IMR-90 (cell line): ENCODE measurements at regions not wholly inside any gene's neighbourhood (a gene's known extent, or its start where the extent isn't known, plus 50 kb on each side); places are given as distances from the start of the nearest gene placed in this dataset.

ENCODE experiments used
- ATAC-seq: fragments of 200-7000 bp; cut with Tn5 transposase; 2 replicates; pipeline ENCODE4 v1.9.1; 2020; ENCODE audit warnings: low read depth, mild to moderate bottlenecking, moderate library complexity
- BruUV-seq: library from RNA; stranded (reverse); fragments of 400-500 nt; replicated peaks from 2 replicates; lab custom pipeline; 2021; lab: Mats Ljungman, UMichigan
- CTCF ChIA-PET: fragments of 300-600 bp; formaldehyde crosslinking; extraction: SDS; loops from one replicate; lab custom pipeline; 2021; ENCODE audit warnings: antibody characterized with exemption; lab: Yijun Ruan, JAX
- POLR2A ChIA-PET: fragments of 300-600 bp; sonication (Branson Sonifier 250); formaldehyde crosslinking; loops from one replicate; lab custom pipeline; 2022; ENCODE audit warnings: antibody characterized with exemption; ENCODE audit not compliant: unreplicated experiment; lab: Charles Lee
- DNase-seq: peaks from one replicate; pipeline ENCODE4 v3.0.0; 2013
- H2AFZ ChIP-seq: replicated peaks from 2 replicates; pipeline ENCODE3; 2013; ENCODE audit warnings: low read length, mild to moderate bottlenecking; ENCODE audit not compliant: poor library complexity
- H2AK5ac ChIP-seq: 2 replicates; pipeline ENCODE4 v1.6.1; 2013; ENCODE audit warnings: low read depth, low read length, inconsistent platforms
- H2AK9ac ChIP-seq: replicated peaks from 2 replicates; pipeline ENCODE3; 2013; ENCODE audit warnings: mild to moderate bottlenecking, low read depth, low read length, moderate library complexity; ENCODE audit not compliant: poor library complexity
- H2BK120ac ChIP-seq: 2 replicates; pipeline ENCODE4 v1.6.1; 2013; ENCODE audit warnings: low read depth, low read length, inconsistent platforms
- H2BK15ac ChIP-seq: 3 replicates; pipeline ENCODE4 v1.6.1; 2013; ENCODE audit warnings: low read depth, low read length, inconsistent platforms
- H2BK20ac ChIP-seq: 2 replicates; pipeline ENCODE4 v1.6.1; 2013; ENCODE audit warnings: low read depth, mild to moderate bottlenecking, inconsistent platforms, low read length, moderate library complexity
- H2BK5ac ChIP-seq: 2 replicates; pipeline ENCODE4 v1.6.1; 2013; ENCODE audit warnings: mild to moderate bottlenecking, low read depth, low read length, inconsistent platforms; ENCODE audit not compliant: poor library complexity, severe bottlenecking
- H3K14ac ChIP-seq: replicated peaks from 2 replicates; pipeline ENCODE4 v1.6.1; 2013; ENCODE audit warnings: low read depth, low read length, inconsistent platforms
- H3K18ac ChIP-seq: 2 replicates; pipeline ENCODE4 v1.6.1; 2013; ENCODE audit warnings: low read depth, low read length, control low read depth
- H3K23ac ChIP-seq: 2 replicates; pipeline ENCODE4 v1.6.1; 2013; ENCODE audit warnings: low read depth, low read length, inconsistent platforms
- H3K27ac ChIP-seq: 2 replicates; pipeline ENCODE4 v1.5.1; 2013; ENCODE audit warnings: mild to moderate bottlenecking, control low read depth, low read length; ENCODE audit not compliant: insufficient read depth
- H3K27me3 ChIP-seq: 2 replicates; pipeline ENCODE4 v1.6.1; 2013; ENCODE audit warnings: low read length; ENCODE audit not compliant: control insufficient read depth, insufficient read depth
- H3K36me3 ChIP-seq: 2 replicates; pipeline ENCODE4 v1.6.1; 2013; ENCODE audit warnings: low read length, mixed read lengths; ENCODE audit not compliant: control insufficient read depth, insufficient read depth
- H3K4ac ChIP-seq: 2 replicates; pipeline ENCODE4 v1.6.1; 2013; ENCODE audit warnings: low read depth, low read length, inconsistent platforms
- H3K4me1 ChIP-seq: 2 replicates; pipeline ENCODE4 v1.6.1; 2013; ENCODE audit warnings: low read length, mixed read lengths; ENCODE audit not compliant: control insufficient read depth, insufficient read depth
- H3K4me2 ChIP-seq: 2 replicates; pipeline ENCODE4 v1.6.1; 2013; ENCODE audit warnings: low read depth, mild to moderate bottlenecking, control low read depth, low read length, moderate library complexity
- H3K4me3 ChIP-seq: 2 replicates; pipeline ENCODE4 v1.5.1; 2013; ENCODE audit warnings: low read depth, mild to moderate bottlenecking, control low read depth, low read length, moderate library complexity; ENCODE audit not compliant: insufficient read depth
- H3K56ac ChIP-seq: 2 replicates; pipeline ENCODE4 v1.6.1; 2013; ENCODE audit warnings: low read length, inconsistent platforms; ENCODE audit not compliant: insufficient read depth; ENCODE audit errors: extremely low read depth
- H3K79me1 ChIP-seq, 2 experiments: 2 replicates each; pipeline ENCODE4 v1.6.1; 2013; ENCODE audit warnings: low read length in 2 of 2, inconsistent platforms in 1 of 2, low read depth in 1 of 2
- H3K9ac ChIP-seq: 2 replicates; pipeline ENCODE4 v1.6.1; 2013; ENCODE audit warnings: low read depth, low read length, control low read depth
- H3K9me1 ChIP-seq: 2 replicates; pipeline ENCODE4 v1.6.1; 2013; ENCODE audit warnings: low read length, inconsistent platforms; ENCODE audit not compliant: insufficient read depth
- H3K9me3 ChIP-seq: 2 replicates; pipeline ENCODE4 v1.6.1; 2013; ENCODE audit warnings: low read length; ENCODE audit not compliant: control insufficient read depth, insufficient read depth
- H4K20me1 ChIP-seq: 2 replicates; pipeline ENCODE4 v1.6.1; 2013; ENCODE audit warnings: low read length, inconsistent platforms; ENCODE audit not compliant: insufficient read depth
- H4K5ac ChIP-seq: 2 replicates; pipeline ENCODE4 v1.6.1; 2013; ENCODE audit warnings: mild to moderate bottlenecking, low read depth, low read length, control low read depth
- H4K8ac ChIP-seq, 2 experiments: 2 replicates each; pipeline ENCODE4 v1.6.1; 2013; ENCODE audit warnings: low read depth in 2 of 2, low read length in 2 of 2, control low read depth in 1 of 2, inconsistent platforms in 1 of 2
- H4K91ac ChIP-seq: 2 replicates; pipeline ENCODE4 v1.6.1; 2013; ENCODE audit warnings: low read depth, low read length, inconsistent platforms; ENCODE audit not compliant: insufficient read depth
- WGBS, 2 experiments: methylation state at CpG; one replicate each; pipeline versions ENCODE4 v1.1.5 to v1.1.7; 2013; ENCODE audit warnings: missing lambda C conversion rate in 2 of 2; ENCODE audit not compliant: insufficient read length in 1 of 2; ENCODE audit errors: extremely low coverage in 2 of 2; 5-methylcytosine and 5-hydroxymethylcytosine counted together
- dilution Hi-C: fragments of 300-500 bp; cut with HindIII; formaldehyde crosslinking; loops from one replicate; pipeline ENCODE4 v1.14.3; 2018; ENCODE audit warnings: low sequenced_read_pairs; ENCODE audit not compliant: unreplicated experiment
- in situ Hi-C: fragments of 300-500 bp; cut with MboI; formaldehyde crosslinking; loops from 3 replicates; pipeline ENCODE4 v1.14.3; 2019; ENCODE audit warnings: low sequenced_read_pairs, inconsistent platforms, mixed read lengths
- intact Hi-C: fragments of 100-400 bp; cut with micrococcal nuclease; formaldehyde crosslinking; loops from 2 replicates; pipeline ENCODE4 v1.10.0; 2022
- TF ChIP-seq, protein P1 (sequence below): conservative IDR thresholded peaks from 2 replicates; pipeline ENCODE4 v1.5.1; 2012; ENCODE audit warnings: mild to moderate bottlenecking, low read depth, low read length, improper control_type of control experiment

- Histone ChIP-seq H2AFZ (no peak overlapping the region), H3K4me3 (no peak overlapping the region), H3K9me1 (no peaks in the 10 kb centered on the region), H3K27me3 (no peaks in the 10 kb centered on the region), H3K27ac (no peak overlapping the region), H4K91ac (no peak overlapping the region), H2BK15ac (no peak overlapping the region), H2BK20ac (no peak overlapping the region), H3K56ac (no peak overlapping the region), H3K9ac (no peak overlapping the region), H3K4me2 (no peak overlapping the region), H3K9me3 (no peaks in the 10 kb centered on the region), H3K23ac (no peak overlapping the region), H2AK9ac (no peak overlapping the region), H3K36me3 (no peaks in the 10 kb centered on the region), H4K5ac (no peak overlapping the region), H2BK5ac (no peak overlapping the region), H3K14ac (no peak overlapping the region), H3K79me1 (no peaks in the 10 kb centered on the region), H4K20me1 (no peaks in the 10 kb centered on the region), H3K18ac (no peak overlapping the region), H3K4me1 (no peaks in the 10 kb centered on the region), H2BK120ac (no peak overlapping the region), H4K8ac (no peak overlapping the region), H3K4ac (no peak overlapping the region), H2AK5ac (no peak overlapping the region)
- in situ Hi-C loops (no loop called here), dilution Hi-C loops (no loop called here), intact Hi-C loops (no loop called here)
- TF ChIP-seq, protein P1, sequence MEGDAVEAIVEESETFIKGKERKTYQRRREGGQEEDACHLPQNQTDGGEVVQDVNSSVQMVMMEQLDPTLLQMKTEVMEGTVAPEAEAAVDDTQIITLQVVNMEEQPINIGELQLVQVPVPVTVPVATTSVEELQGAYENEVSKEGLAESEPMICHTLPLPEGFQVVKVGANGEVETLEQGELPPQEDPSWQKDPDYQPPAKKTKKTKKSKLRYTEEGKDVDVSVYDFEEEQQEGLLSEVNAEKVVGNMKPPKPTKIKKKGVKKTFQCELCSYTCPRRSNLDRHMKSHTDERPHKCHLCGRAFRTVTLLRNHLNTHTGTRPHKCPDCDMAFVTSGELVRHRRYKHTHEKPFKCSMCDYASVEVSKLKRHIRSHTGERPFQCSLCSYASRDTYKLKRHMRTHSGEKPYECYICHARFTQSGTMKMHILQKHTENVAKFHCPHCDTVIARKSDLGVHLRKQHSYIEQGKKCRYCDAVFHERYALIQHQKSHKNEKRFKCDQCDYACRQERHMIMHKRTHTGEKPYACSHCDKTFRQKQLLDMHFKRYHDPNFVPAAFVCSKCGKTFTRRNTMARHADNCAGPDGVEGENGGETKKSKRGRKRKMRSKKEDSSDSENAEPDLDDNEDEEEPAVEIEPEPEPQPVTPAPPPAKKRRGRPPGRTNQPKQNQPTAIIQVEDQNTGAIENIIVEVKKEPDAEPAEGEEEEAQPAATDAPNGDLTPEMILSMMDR = no peak
- ChIA-PET CTCF (no interaction called here), POLR2A (no interaction called here)
- no peak for ATAC-seq
- no peak for DNase-seq
- WGBS, 2 experiments = no CpG with 5 or more reads among the region's 1 CpG
- no TSS peak for BruUV-seq
These were observed 83.6 kb upstream of the HSF2 start for GRCh38 chr6:122315842-122316241.
